OCI-LY7 (cell line): ENCODE measurements at regions not wholly inside any gene's neighbourhood (a gene's known extent, or its start where the extent isn't known, plus 50 kb on each side); places are given as distances from the start of the nearest gene placed in this dataset.

Experiments used
- EZH2phosphoT487 ChIP-seq: fragments of 200-600 bp; sonication (generic); IDR thresholded peaks from 2 replicates; pipeline ENCODE4 v1.6.1; 2018; ENCODE audit warnings: low read depth, borderline replicate concordance, mild to moderate bottlenecking, mixed run types, antibody characterized with exemption, low read length, moderate library complexity, mixed read lengths
- TF ChIP-seq, protein P1 (sequence below): fragments of 200-600 bp; sonication (generic); conservative IDR thresholded peaks from 2 replicates; pipeline ENCODE4 v1.5.1; 2014; ENCODE audit warnings: mild to moderate bottlenecking, antibody characterized with exemption, low read length, moderate library complexity, mixed read lengths

DNA sequence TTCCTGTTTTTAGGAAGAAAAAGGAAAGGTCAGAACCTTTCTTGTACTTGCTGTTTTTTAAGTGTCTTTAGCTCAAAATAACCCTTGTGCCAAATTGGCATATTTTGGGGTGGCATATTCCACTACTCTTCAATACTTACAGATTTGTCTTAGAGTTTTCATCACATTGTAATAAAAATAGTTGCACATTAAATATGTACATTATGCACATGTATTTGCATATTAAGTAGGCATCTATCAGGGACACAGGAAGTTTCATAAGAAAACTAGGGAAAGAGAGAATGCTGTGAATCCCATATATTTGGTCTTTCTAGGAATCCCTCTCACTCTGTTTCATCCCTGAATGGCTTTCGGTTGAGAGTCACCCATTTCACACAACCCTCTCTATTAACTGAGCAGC is 139.6 kb downstream of the LARP7 start:
- TF ChIP-seq, protein P1, sequence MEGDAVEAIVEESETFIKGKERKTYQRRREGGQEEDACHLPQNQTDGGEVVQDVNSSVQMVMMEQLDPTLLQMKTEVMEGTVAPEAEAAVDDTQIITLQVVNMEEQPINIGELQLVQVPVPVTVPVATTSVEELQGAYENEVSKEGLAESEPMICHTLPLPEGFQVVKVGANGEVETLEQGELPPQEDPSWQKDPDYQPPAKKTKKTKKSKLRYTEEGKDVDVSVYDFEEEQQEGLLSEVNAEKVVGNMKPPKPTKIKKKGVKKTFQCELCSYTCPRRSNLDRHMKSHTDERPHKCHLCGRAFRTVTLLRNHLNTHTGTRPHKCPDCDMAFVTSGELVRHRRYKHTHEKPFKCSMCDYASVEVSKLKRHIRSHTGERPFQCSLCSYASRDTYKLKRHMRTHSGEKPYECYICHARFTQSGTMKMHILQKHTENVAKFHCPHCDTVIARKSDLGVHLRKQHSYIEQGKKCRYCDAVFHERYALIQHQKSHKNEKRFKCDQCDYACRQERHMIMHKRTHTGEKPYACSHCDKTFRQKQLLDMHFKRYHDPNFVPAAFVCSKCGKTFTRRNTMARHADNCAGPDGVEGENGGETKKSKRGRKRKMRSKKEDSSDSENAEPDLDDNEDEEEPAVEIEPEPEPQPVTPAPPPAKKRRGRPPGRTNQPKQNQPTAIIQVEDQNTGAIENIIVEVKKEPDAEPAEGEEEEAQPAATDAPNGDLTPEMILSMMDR = no peak
- no peak for TF ChIP-seq EZH2phosphoT487
